H1 (cell line): ENCODE measurements at regions not wholly inside any gene's neighbourhood (a gene's known extent, or its start where the extent isn't known, plus 50 kb on each side); places are given as distances from the start of the nearest gene placed in this dataset.

Experiments
- EP300 ChIP-seq, 2 experiments: IDR thresholded peaks; 1 replicate in 1 of 2; 2 replicates in 1 of 2; pipeline ENCODE4 v1.6.1; 2011 to 2012; ENCODE audit warnings: low read depth in 2 of 2, low read length in 2 of 2, mild to moderate bottlenecking in 2 of 2, borderline replicate concordance in 1 of 2, inconsistent platforms in 1 of 2, moderate library complexity in 1 of 2
- NANOG ChIP-seq: IDR thresholded peaks from 2 replicates; pipeline ENCODE4 v1.6.1; 2011; ENCODE audit warnings: low read length, low read depth, mild to moderate bottlenecking, inconsistent platforms; ENCODE audit not compliant: insufficient read depth, poor library complexity, severe bottlenecking

GRCh38 chr5:114250536-114250935, 111.3 kb upstream of the KCNN2 start:
- TF ChIP-seq NANOG: no peak
- no peak for TF ChIP-seq EP300 (IDR thresholded peaks at IDR 0.05; ENCODE audit: borderline replicate concordance in 1 of 2, low read depth in 2 of 2, low read length in 2 of 2)
